ENCODE measurements at regions not wholly inside any gene's neighbourhood (a gene's known extent, or its start where the extent isn't known, plus 50 kb on each side); places are given as distances from the start of the nearest gene placed in this dataset.

DNA sequence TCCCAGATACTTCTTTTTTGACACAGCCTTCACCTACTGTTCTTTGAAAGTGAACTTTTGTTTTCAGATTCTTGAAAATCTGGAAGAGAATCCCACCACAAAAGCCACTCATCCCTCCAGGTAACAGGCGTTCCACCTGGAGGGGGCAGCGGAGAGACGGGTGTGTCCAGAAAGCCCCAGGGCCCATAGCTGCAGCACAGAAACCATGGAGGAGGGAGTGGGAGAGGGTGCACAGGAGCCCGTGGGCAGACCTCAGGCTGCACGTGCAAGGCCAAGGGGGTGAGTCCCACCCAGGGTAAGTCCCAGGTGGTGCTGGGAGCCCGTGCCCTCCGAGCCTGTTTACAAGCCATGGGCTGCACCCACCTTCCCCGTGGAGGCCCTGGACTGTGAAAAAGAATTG, 86.5 kb downstream of the PSMG1 start:
- no peaks in the 10 kb centered on the region for H3K36me3 Mint-ChIP-seq (ENCODE audit: low read depth)
- H3K4me1 Mint-ChIP-seq (ENCODE audit: low read depth) = peaks cover 82% of the 10 kb centered on the region
- intact Hi-C loops (cut with micrococcal nuclease) = no loop called here
- H3K27me3 Mint-ChIP-seq = peaks cover 6% of the 10 kb centered on the region
- H3K27ac Mint-ChIP-seq = peak overlapping the region; percentile 94
- no peaks in the 10 kb centered on the region for H3K9me3 Mint-ChIP-seq
- H3K4me3 Mint-ChIP-seq = no peak overlapping the region

DNA sequence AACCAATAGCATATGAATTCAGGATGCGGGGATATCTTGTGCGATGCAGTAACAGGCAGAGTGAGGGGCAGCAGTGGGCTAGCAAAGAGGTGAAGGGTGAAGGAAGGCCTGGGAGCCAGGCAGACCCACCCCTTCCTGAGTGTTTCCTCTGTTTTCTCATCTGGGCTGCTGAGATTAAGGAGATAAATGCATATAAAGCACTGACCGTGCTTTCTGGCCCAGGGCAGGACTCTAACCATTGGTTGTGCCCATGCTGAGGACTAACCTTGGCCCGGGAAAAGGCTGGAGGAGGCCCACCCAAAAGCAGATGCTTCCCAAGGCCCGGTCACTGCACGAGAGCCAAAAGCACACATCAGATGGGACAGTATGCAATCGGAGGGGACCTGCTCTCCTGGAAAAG, 87.6 kb downstream of the PSMG1 start:
- intact Hi-C loops (cut with micrococcal nuclease) = loop anchor here (2.0 kb wide), 1 partner anchor 17 kb away; no protein-coding TSS in a partner anchor
- peak overlapping the region; percentile 94 for H3K27ac Mint-ChIP-seq
- no peaks in the 10 kb centered on the region for H3K9me3 Mint-ChIP-seq
- peaks cover 7% of the 10 kb centered on the region for H3K27me3 Mint-ChIP-seq
- no peak overlapping the region for H3K4me3 Mint-ChIP-seq
- H3K4me1 Mint-ChIP-seq (ENCODE audit: low read depth) = peaks cover 85% of the 10 kb centered on the region
- no peaks in the 10 kb centered on the region for H3K36me3 Mint-ChIP-seq (ENCODE audit: low read depth)

DNA sequence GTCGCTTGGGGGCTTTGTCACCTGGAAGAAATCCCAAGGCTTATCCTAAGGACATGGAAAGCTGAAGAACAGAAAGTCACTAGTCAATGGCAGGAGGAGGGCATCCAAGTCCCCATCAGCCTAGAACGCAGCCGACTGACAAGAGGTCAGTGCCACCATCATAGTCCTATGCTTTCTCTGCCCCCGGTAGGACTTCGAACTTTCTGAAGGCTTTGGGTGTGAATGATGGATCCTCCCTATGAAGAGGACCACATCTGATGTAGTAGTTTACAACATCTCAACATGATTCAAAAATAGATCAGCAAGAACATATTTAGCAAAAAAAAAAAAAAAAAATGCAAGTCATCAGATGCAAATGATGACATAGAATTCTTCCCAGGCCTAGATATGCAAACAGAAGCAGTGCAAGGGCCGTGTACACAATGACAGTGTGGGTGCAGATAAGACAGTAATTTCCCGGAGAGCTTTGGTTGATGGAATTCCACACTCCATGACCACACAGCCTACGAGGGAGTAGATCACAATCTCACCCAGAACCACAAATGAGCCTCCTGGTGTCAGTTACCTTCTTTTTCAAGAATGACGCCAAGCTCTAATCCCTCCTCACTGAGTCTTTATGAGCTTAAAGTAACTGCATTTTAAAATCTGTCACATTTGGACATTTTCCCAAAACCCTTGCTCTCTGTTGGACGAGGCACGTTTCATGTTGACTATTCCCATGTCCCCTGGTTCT, 88.2 kb downstream of the PSMG1 start:
- Mint-ChIP-seq H3K9me3 (no peaks in the 10 kb centered on the region), H3K27me3 (peaks cover 5% of the 10 kb centered on the region), H3K4me3 (peak overlapping the region; percentile 39), H3K36me3 (ENCODE audit: low read depth) (no peaks in the 10 kb centered on the region), H3K27ac (peak overlapping the region; percentile 94), H3K4me1 (ENCODE audit: low read depth) (peaks cover 89% of the 10 kb centered on the region)
- intact Hi-C loops (cut with micrococcal nuclease) = loop anchor here (2.0 to 5.0 kb wide), 4 partner anchors 16 to 288 kb away; partner anchors contain the start of gene ETS2

DNA sequence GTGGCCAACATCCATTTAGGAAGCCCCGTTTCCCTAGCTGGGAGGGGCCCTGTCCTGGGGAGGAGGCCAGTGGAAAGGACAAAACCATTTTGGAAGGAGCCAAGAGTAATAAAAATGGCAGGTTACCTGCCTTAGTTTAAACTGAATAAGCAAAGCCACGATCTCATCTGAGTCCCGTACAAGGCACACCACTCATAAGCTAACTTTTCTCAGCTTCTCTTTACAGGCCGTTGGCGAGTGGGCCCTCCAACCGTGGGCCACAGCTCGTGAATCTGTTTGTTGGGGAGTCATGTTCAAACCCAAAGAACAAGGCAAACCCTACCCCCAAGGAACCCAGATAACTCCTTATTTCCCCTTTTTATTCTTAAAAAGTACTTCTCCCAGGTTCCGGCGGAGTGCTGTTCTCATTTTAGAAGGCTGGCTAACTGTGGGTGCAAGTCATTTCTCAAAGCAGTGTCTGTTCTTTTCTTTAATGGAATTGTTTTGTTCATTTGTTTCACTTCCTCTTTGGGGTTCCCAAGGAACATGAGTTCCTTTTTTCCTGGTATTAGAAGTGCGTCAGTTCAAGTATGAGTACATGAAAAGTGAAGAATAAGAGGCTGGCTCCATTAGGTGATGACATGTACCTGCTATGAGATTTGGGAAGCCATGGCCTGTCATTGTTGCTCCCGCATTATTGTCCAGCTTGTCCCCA, 89.0 kb downstream of the PSMG1 start:
- peak overlapping the region; percentile 64 for H3K4me3 Mint-ChIP-seq
- H3K27me3 Mint-ChIP-seq = peaks cover 5% of the 10 kb centered on the region
- peak overlapping the region; percentile 94 for H3K27ac Mint-ChIP-seq
- H3K9me3 Mint-ChIP-seq = no peaks in the 10 kb centered on the region
- no peaks in the 10 kb centered on the region for H3K36me3 Mint-ChIP-seq (ENCODE audit: low read depth)
- intact Hi-C loops (cut with micrococcal nuclease) = loop anchor here (2.0 to 5.0 kb wide), 4 partner anchors 15 to 287 kb away; partner anchors contain the start of gene ETS2
- peaks cover 91% of the 10 kb centered on the region for H3K4me1 Mint-ChIP-seq (ENCODE audit: low read depth)

DNA sequence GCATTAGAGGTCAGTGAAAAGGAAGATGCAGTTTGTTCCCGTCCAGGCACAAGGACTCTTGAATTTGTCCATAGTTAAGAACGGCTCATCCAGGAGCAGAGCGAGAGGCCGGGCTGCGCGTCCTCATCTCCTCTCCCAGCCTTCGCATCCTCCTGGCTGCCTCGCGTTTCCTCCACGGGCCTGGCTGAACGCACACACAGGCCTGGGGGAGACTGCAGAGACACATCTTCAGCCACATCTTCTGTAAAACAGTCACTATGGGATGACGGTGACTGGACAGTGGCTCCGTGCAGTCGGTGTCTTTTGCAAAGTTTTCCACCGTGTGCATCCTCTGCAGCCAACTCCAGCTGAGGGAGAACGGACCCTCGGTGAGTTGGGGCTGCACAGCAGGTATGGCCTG, 89.7 kb downstream of the PSMG1 start:
- Mint-ChIP-seq H3K4me3 (peak overlapping the region; percentile 64), H3K27me3 (peaks cover 6% of the 10 kb centered on the region), H3K9me3 (no peaks in the 10 kb centered on the region), H3K36me3 (ENCODE audit: low read depth) (no peaks in the 10 kb centered on the region), H3K27ac (peak overlapping the region; percentile 94), H3K4me1 (ENCODE audit: low read depth) (peaks cover 93% of the 10 kb centered on the region)
- intact Hi-C loops (cut with micrococcal nuclease) = loop anchor here (5.0 kb wide), 3 partner anchors 76 to 286 kb away; partner anchors contain the start of gene ETS2

DNA sequence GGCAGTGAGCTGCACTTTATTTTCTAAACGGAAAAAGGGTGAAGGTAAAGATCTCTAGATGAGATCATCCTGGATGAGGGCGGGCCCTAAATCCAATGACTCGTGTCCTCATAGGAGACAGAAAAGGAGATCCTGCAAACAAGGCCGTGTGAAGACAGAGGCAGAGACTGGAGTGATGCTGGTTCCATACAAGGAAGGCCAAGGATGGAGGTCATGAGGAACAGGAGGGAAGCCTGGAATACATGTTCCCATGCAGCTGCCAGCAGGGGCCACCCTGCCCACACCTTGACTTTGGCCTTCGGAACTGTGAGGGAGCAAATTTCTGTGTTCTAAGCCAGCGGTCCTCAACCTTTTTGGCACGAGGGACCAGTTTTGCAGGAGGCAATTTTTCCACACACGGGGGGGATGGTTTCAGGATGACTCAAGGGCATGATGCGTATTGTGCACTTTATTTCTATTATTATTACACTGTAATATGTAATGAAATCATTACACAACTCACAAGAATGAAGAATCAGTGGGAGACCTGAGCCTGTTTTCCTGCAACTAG, 94.3 kb downstream of the PSMG1 start:
- intact Hi-C loops (cut with micrococcal nuclease) = no loop called here
- Mint-ChIP-seq H3K36me3 (ENCODE audit: low read depth) (no peaks in the 10 kb centered on the region), H3K4me3 (no peak overlapping the region), H3K4me1 (ENCODE audit: low read depth) (peaks cover 80% of the 10 kb centered on the region), H3K27ac (peak overlapping the region; percentile 86), H3K9me3 (no peaks in the 10 kb centered on the region), H3K27me3 (peaks cover 15% of the 10 kb centered on the region)

DNA sequence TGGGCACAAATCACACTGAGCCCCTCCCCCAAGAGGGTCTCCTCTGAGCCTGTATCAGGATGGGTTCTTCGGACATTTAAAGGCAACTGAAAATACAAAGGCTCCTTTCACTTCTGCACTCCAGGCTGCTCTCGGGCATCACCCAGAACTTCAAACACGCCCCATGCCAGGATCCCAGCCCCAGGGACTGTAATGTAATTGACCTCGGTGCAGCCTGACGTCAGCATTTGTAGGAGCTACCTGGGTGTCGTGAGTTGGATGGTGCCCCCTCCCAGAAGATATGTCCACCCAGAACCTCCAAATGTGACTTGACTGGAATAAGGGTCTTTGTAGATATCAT, 95.2 kb downstream of the PSMG1 start:
- H3K4me3 Mint-ChIP-seq = no peak overlapping the region
- intact Hi-C loops (cut with micrococcal nuclease) = no loop called here
- peak overlapping the region; percentile 39 for H3K27ac Mint-ChIP-seq
- H3K27me3 Mint-ChIP-seq = peaks cover 16% of the 10 kb centered on the region
- H3K36me3 Mint-ChIP-seq (ENCODE audit: low read depth) = no peaks in the 10 kb centered on the region
- H3K9me3 Mint-ChIP-seq = no peaks in the 10 kb centered on the region
- peaks cover 80% of the 10 kb centered on the region for H3K4me1 Mint-ChIP-seq (ENCODE audit: low read depth)

DNA sequence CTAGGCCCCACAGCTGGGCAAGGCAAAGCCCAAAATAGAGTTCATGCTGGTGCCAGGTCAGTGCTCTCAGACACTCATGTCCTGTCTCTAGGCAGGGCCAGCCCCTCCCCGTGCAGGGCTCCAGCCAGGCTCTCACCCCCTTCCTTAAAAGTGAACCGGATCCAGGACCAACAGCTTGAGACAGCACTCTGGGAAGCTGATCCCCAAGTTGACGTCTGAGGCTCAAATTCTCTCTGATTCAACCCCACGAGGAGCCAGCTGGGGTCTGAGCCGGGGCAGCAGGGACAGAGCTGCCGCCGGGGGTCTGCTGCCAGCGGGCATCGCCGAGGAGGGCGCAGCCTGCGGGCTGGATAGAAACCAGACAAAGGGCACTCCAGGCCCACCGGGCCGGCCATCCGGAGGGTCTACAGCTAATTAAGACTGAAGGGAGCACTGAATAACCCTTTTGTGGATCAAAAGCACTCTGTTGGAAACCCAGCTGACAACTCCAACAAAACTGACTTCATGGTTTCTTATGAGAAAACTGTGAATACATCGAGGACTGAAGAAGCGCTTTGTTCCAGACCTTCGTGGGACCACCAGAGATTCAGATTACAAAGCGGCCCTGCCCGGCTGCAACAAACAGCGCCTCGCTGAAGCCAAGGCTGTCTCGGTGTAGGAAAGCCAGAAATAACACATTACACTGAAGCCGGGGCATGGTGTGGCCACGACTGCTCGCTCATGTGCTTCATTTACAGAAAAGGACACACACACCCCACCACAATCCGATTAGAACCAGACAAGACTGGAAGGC, 95.8 kb downstream of the PSMG1 start:
- Mint-ChIP-seq H3K27ac (peak overlapping the region; percentile 39), H3K36me3 (ENCODE audit: low read depth) (no peaks in the 10 kb centered on the region), H3K9me3 (no peaks in the 10 kb centered on the region), H3K4me3 (no peak overlapping the region), H3K4me1 (ENCODE audit: low read depth) (peaks cover 80% of the 10 kb centered on the region), H3K27me3 (peaks cover 16% of the 10 kb centered on the region)
- intact Hi-C loops (cut with micrococcal nuclease) = no loop called here

DNA sequence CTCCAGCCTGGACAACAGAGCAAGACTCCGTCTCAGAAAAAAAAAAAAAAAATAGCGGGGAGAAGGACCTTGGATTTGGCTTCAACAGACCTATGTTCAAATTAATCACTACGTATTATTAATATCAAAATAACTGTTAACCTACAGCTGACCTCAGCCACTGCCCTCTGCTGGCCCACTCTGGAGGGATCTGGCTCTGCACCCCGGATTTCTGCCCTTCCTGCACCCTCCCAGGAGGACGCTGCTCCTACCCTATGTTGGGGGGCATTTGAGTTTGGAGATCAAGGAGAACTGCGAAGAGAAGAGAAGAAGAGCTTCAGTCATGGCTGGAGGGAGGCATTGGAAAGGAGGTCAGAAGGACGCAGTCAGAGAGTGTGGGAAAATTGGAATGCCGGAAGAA, 96.7 kb downstream of the PSMG1 start:
- no peak overlapping the region for H3K27ac Mint-ChIP-seq
- intact Hi-C loops (cut with micrococcal nuclease) = no loop called here

DNA sequence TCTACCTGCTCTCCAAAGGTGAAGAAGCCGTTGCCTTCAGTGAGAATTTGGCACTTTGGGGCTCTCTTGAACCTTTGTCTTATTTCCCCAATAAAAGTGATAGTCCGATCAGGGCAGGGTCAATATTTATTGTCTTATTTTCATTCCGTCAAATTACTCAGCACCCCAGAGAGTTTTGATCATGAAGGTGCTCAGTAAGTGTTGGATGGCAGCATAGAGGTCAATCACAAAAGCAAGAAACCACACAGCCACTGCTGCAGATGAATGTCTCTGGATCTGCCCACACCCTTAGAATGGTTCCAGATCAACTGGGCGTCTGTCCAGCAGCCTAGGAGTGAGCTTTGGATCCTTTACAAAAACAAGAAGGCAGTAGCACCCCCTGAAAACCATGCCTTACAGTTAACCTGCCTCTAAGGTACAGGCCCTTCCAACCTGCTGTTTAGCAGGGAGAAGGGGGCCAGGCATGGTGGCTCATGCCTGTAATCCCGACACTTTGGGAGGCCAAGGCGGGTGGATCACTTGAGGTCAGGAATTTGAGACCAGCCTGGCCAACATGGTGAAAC, 97.3 kb downstream of the PSMG1 start:
- intact Hi-C loops (cut with micrococcal nuclease) = no loop called here
- Mint-ChIP-seq H3K4me1 (ENCODE audit: low read depth) (peaks cover 77% of the 10 kb centered on the region), H3K4me3 (no peak overlapping the region), H3K36me3 (ENCODE audit: low read depth) (no peaks in the 10 kb centered on the region), H3K27ac (peak overlapping the region; percentile 80), H3K27me3 (peaks cover 18% of the 10 kb centered on the region), H3K9me3 (no peaks in the 10 kb centered on the region)

More for the DNA sequence above, 96.7 kb downstream of the PSMG1 start:
- H3K36me3 Mint-ChIP-seq (ENCODE audit: low read depth) = no peaks in the 10 kb centered on the region
- peaks cover 77% of the 10 kb centered on the region for H3K4me1 Mint-ChIP-seq (ENCODE audit: low read depth)
- H3K9me3 Mint-ChIP-seq = no peaks in the 10 kb centered on the region
- peaks cover 16% of the 10 kb centered on the region for H3K27me3 Mint-ChIP-seq
- H3K4me3 Mint-ChIP-seq = no peak overlapping the region

DNA sequence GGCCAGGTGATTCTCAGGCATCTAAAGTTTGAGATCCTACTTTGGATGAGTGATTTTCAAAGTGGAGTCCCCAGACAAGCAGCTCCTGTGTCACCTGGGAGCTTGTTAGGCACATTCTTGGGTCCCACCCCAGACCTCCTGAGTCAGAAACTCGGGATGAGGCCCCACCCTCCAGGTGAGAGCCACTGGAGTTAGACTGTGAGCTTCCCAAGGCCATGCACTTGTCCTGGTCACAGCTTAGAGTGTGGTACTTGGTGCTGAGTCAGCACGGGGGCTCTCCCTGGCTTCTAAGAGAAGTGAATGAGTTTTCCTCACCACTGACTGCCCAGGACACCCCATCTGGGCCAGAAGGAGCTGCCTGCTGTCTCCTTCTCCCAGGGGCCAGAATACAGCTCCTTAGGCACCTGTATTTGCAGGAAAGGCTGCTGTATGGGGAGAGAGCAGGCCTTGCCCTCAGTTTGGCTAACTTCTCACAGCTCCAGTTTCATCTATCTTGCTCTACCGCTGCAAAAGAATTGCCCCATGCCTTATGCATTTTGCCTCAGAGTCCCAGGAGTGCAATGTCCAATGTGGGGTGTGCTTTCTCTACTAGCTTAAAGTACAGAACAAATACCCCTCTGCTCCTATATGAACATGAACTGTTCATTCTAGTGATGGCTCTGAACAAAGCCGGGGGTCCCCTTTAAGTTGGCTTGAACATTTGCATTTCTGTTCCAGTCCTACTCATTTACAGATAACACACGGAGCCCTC, 98.1 kb downstream of the PSMG1 start:
- H3K4me1 Mint-ChIP-seq (ENCODE audit: low read depth) = peaks cover 75% of the 10 kb centered on the region
- peak overlapping the region; percentile 80 for H3K27ac Mint-ChIP-seq
- H3K36me3 Mint-ChIP-seq (ENCODE audit: low read depth) = no peaks in the 10 kb centered on the region
- peaks cover 18% of the 10 kb centered on the region for H3K27me3 Mint-ChIP-seq
- intact Hi-C loops (cut with micrococcal nuclease) = no loop called here
- no peaks in the 10 kb centered on the region for H3K9me3 Mint-ChIP-seq
- no peak overlapping the region for H3K4me3 Mint-ChIP-seq

DNA sequence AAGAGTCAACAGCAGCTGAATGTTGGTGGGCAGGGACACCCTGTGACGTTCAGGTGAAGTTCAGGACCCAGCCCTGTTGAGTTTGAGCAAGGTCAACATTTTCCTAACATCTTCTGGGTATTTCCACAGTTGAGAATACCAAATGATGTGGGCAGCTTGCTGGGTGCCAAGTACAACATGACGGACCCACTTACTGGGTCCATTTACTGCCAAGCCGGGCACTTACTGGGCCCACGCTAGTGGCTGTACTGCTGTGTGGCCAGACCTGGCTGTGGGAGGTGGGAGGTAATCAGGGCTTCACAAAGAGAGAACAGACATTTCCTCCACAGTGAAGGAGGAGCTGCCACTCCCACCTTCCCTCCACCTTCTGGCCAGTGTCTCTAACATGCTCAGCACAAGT, 99.2 kb downstream of the PSMG1 start:
- Mint-ChIP-seq H3K4me3 (no peak overlapping the region), H3K27me3 (peaks cover 18% of the 10 kb centered on the region), H3K36me3 (ENCODE audit: low read depth) (no peaks in the 10 kb centered on the region), H3K9me3 (no peaks in the 10 kb centered on the region), H3K27ac (peak overlapping the region; percentile 80), H3K4me1 (ENCODE audit: low read depth) (peaks cover 75% of the 10 kb centered on the region)
- intact Hi-C loops (cut with micrococcal nuclease) = no loop called here
